Cerebellar cortex (tissue), 1 donor: ENCODE measurements at regions not wholly inside any gene's neighbourhood (a gene's known extent, or its start where the extent isn't known, plus 50 kb on each side); places are given as distances from the start of the nearest gene placed in this dataset.

Experiments used
- DNase-seq: peaks from one replicate; pipeline ENCODE4 v3.0.0-alpha.2; 2015; ENCODE audit warnings: low spot score

DNA sequence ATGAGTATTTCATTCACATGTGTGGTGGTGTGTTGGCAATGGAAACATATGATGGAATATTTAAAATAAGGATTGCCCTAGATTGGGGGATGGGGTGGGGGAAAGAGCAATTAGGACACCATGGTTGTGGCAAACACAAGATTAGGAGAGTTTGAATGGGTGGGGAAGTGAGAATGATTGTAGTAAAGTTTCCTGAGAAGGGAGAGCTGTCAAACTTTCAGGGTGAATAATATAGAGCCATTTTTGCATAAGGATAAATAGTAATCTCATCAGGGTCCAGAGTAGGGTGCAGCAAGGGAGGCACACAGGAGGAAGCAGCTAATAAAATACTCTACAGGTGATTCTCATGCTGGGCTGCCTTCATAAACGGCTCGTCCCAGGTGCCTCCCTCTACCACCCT, 294.9 kb upstream of the MARCKS start:
- DNase-seq: no peak

DNA sequence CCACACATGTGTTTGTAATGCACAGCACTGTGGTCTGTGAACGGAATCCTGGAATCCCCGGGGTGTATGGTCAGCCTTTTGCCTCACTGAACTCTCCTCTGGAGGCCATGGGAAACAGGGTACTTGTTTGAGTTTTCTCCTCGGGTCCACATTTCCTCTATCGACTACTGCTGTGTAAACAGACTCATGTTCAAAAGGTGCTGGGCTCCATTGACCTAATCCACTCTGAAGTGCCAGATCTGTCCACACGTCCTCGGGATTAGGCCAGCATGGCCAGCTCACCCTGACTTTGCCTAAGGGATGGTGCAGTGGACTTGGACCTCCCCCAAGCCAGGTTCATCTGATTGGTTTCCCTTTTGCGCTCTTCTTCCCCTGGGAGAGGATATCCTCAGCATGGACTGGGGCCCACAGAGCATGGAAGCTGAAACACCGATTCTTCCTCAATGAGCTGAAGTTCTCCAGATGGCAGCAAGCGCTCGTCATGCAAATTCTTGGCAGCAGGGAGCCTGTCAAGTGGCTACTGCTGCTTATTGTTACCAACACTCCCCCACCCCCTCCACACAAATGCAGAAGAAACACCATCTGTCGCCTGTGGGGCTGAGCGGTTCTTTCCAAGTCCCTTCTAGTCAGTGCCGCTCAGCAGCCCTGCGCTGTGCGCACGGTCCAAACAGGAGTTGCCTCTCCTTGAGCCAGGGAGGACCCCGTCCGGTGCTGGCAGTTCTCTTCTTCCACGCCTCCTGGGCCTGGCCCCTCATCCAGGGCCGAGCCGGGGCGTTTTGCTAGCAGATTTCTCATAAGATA, 292.6 kb upstream of the MARCKS start:
- peak; percentile 99 for DNase-seq

DNA sequence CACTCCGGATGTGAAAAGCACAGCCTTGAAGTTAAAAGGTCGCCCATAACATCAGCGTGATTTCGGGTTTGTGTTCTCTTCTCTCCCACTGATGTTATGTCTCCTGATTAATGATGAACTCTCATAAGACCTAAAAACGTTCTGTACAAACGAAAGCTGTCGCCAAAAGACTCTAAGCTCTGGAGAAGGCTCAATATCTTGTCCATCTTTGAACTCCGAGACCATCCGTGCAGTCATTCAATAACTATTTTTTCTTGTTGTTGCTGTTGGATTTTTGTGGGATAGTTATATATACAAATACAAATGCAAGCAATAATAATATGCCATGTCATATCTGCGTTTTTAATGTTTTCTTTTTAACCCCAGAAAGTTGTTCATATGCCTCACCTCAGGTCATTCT, 291.8 kb upstream of the MARCKS start:
- no peak for DNase-seq

DNA sequence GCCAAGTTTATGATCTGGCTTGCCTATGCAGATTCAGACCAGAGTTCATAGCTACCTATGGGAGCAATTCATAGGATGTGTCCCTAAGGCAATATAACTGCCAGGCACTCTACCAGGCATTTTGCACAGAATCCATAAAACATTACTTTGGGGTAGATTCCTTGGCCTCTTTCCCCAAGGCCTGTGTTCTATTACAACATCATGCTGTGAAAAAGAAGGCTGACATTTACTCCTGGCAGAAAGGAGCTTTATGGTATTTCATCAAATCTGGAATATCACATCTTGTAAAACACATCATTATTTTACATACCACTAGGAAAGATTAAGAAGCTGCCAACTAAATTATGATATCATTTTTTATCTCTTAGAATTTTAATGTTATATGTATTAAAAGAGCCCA, 287.0 kb upstream of the MARCKS start:
- peak; percentile 33 for DNase-seq

DNA sequence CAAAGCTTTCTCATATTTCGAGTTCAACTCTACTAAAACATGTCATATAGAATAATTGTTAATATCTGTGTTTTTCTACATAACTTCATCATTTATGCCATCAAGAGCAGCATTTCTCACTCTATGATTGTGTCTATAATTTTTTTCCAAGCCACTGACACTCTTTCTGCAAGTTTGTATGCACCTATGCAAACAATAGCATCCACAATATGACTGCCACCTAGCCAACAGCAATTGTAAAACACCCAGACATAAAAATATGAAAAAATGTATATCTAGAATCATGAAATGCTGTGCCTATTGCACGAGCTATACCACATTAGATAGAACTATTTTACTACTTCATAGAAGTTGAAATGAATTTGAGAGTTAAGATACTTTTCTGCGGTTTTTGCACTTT, 286.5 kb upstream of the MARCKS start:
- no peak for DNase-seq

DNA sequence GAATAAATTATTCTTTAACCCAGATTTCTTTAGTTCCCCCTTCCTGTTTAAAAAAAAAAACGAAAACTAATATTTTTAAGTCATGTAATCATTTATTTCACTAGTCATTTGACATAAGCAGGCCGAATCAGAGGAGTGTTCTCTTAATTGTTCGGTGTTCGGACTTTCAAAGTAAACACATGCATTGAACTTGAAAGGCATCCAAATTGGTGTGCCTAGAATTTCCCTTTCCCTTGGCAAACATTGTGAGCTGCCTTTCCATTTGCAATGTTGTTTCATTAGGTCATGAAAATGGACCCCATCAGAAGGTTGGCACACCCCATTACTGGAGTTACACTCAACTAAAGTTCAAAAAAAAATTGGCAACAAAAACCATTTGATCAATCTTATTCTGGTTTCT, 283.0 kb upstream of the MARCKS start:
- DNase-seq: no peak

DNA sequence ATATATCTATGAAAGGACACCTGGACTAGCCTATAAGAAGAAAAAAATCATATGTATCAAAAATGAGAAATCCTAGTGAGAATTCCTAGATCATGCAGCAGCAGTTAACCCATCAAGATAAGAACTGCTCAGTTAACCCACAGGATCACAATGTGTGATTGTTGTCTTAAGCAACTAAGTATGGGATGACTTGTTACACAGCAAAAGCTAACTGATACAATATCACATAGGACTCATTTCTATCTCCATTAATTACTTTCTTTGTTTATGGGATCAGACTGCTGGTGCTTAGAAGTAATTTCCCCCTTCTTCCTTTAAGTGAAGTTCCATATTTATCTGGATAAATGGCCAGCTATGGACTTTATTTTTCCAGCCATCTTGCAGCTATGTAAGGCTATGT, 280.8 kb upstream of the MARCKS start:
- no peak for DNase-seq

DNA sequence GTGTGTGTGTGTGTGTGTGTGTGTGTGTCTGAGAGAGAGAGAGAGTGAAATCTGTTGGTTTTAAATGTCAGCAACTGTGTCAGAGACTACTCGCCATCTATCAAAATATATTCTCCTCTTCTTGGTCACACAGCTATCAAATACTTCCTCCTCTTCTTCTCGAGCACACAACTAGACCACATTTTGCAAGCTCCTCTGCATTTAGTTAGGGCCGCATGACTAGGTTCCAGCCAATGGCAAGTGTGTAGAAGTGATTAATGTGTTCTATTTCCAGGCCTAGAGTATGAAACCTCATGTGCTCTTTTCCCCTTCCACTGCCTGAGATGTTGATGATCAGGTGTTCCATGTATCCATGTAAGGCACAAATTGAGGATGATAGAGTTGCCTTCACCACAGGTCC, 278.5 kb upstream of the MARCKS start:
- no peak for DNase-seq

DNA sequence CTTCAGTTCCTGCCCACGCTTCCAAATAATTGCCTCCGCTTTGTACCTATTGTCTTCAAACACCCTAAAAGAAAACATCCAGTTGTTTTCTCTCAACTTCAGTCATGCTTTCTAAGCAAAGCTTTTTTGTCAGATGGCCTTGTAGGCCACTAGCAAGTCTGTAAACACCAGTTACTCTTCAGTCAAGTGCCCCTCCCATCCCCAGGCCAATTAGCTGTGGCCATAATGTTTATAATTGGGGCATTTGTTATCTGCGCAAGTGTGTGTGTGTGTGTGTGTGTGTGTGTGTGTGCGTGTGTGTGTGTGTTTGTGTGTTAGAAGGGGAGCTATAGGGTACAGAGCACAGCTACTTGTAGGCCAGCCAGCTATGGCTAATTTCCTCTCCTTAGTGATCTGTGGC, 272.4 kb upstream of the MARCKS start:
- DNase-seq: no peak

DNA sequence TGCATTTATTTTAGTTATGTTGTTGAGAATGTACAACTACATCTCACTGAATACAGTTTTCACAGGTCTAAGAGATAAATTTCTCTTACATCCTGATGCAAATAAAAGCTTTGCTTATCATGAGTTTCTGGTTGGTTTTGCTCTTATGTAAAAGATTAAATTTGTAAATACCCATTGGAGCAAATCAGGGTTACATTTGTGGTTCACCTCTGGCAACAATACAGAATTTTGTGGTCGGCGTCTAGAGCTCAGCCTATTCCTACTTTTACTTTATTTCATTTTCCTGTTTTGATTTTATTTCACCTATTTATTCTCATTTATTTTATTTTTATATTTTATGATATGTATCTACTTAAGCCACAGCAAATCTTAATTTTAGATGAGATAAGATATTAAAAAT, 271.9 kb upstream of the MARCKS start:
- no peak for DNase-seq

DNA sequence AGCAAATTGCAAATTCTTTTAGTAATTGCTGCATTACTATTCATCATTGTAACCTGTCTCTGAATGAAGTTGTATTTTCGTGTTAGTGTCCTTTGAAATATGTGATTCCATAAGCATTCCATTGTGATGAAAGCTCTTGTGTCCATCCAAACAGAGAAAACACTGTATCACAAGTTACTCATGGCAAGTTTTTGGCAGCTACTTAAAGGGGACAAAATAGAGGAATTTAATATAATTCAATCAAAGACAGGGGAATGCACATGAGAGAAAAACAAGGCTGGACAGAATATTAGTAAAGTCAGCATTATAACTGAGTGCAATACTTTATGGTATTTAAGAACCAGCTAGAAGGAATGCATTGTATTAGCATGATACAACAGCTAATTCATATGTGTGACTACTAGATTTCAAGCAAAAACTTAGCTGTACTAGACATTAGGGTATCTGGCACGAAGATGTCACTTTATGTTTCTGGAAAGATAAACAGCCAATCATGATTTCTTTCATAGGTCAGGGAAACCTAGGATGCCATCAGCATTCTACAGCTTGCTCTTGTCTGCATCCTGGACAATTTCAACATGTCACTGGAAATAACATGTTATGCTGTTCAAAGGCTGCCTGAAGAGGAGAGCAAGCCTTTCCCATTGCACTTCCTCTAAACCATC, 270.6 kb upstream of the MARCKS start:
- no peak for DNase-seq

DNA sequence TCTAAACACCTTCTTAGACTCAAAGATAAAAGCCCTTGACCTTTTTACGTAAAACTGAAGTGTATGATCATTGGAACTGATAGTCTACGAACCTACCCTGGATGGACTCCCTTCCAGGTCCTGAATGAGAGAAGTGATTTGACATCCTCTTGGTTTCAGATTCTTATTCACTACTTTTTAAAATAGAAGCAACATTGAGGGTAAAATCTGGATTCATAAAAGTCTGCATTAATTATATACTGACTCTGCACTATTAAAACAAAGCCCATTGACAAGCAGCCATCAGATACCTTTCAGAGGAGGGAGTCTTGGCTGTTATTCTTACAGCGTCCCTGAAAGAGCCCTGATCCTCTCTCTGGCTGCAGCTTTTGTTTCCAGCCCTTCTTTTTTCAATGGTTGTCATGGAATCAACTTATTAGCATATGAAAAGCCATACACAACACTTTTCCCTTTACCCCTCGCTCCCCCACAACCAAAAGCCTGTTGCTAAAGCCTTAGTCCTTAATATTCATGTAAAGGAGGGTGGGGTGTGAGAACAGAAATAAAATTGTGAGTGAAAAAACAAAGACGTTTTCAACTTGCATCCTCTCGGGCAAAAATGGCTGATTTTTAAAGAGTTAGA, 270.0 kb upstream of the MARCKS start:
- peak; percentile 21 for DNase-seq

DNA sequence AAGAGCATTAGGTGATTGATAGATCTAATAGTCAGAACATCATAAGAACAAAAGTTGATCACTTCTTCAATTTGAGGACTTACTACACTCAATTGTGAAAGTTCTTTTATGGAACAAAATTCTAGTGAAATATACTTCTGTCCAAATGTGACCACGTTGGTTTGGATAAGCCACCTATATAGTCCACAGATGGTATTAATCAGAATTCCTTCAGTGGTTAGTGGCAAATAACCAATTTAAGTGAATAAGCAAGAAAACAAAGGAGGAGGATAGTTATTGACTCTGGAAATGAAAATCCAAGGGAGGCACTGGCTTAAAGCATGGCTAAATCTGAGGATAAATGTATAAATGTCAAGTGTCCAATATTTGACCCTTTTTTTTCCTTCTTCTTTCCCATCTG, 268.5 kb upstream of the MARCKS start:
- DNase-seq: no peak

DNA sequence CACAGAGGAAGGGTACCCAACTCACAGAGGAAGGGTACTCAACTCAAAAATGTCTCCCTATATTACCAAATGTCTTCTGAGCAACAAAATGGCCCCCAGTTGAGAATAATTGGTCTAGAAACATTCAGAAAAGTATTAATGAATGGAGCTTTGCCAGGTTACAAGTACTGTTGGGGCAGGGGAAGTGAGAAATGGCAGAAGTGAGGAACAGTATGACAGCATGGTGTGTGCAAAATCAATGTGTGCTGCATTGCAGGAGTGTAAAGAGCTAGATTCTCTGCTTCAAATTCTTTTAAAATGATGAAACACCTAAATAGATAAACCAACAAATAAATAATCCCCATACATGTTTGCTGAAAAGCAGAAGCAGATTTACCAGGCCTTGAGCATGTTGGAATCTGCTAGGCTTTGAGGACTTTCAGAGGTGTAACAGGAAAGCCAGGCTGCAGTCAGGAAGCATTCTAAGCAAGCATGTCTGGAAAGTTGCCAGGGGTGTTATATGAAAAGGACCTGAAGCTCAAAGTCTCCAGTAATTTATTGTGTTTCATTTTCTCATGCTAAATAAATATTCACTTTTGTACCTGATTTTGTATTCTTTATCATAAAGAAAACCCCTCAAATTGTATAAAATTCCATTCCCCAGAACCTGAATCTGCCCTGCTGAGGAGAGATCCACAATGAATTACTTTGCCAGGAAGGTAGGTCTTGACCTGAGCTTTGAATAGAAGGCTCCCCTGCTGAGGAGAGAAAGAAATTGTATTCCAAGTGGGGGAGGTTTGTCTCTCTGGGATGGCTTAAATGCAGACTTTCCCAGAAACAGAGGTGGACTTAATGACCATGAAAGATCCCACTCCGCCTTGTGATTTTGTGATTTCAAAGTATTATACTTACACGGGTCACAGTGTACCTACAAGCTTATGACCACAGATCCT, 265.0 kb upstream of the MARCKS start:
- peak; percentile 56 for DNase-seq

DNA sequence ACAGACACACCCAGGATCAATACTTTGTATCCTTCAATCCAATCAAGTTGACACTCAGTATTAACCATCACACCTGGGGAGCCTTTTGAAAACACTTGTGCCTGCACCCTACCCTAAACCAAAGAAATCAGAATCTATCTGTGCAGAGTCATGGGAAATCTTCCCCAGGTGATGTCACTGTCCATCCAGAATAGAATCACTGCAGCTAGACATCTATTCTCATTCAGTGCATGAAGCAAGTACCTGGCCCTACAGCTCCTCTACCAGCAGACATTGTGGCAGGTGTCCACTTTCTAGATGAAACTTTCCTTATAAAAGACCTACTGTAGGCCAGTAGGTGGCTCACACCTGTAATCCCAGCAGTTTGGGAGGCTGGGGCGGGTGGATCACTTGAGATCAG, 262.4 kb upstream of the MARCKS start:
- no peak for DNase-seq

DNA sequence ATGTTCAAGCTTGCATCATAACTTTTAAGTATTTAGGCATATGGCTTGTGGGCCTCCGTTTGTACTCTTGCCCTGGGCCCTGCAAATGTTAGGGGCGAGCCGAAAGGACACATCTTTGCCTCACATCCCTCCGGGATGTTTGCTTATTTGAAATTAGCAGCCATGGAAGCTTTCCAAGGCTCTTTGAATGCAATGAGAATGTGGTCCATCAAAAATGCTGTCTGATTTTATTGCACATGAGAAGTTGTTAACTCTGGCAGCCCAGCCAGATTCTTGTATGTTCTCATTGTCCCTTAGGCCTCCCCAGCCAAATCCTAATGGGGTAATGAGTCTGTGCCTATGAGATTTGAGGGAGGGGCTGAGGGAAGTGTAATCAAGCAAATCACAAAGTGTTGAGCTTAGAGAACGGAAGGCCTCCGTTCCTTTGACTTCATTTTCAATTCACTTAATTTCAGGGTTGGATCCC, 261.2 kb upstream of the MARCKS start:
- DNase-seq: no peak

DNA sequence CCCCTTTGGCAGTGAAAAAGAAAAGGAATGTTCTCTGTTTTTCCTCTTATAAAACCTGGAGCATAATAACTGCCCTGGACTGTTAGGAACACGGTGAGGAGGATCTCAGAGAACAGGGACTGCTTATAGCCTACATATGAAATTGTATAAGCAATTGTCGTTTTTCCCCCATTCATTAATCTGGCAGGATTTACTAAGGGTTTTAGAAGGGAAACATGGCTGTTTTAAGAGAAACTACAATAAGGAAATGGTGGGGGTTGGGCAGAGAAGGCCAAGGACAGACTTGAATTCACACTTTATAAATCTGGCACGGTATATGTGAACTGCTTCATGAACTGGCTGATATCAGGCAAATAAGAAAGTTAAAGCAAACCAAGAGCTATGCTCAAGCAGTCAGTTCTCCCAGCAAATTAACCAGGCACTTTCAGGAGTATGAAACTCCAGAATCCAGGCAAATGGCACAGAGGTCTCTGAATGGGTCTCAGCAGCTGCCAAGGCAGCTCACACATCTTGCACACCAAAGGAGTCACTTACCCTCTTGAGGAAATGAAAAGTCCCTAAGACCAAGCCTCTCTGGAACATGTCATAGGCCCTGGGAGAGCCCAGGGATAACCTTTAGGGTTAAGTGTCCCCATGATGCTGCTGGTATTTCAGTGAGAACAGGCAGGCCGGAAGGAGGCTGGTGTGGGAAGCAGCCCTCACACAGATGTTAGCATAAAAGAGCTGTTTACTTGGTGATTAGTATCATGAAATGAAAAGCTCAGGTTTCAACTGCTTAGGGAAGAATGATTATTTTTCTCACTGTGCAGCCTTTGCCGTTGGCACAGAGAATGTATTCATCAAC, 260.5 kb upstream of the MARCKS start:
- no peak for DNase-seq

DNA sequence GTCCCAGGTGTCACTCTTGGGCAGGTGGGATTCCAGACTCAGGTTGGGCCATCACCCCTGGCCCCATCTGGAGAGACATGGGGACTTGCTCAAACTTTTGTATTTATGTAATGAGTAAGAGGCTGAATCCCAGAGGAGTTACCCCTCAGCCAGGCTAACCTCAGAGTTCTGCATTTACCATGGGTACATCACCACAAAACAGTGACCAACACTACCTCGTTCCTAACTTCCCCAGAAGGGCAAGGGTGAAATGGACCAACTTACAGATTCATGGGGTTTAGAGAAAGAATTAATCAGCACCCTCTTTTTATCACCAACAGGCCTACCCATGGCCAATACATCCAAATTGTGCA, 259.9 kb upstream of the MARCKS start:
- no peak for DNase-seq

DNA sequence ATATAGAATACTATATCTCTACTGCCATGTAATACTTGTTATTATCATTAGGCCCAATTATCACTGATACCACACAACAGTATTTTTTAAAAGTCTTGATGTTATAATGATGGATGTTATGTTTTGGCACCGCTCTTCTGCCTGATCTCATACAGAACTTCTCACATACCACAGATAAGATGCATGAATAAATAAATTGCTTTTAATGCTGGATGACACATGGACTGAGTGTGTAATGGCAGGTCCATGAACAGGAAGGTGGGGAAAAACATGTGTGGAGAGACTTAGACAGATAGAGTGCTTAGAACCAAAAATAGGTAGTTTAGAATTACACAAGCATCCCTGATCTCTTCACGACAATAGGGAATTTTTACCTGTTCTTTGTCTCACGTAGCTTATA, 258.4 kb upstream of the MARCKS start:
- DNase-seq: no peak

DNA sequence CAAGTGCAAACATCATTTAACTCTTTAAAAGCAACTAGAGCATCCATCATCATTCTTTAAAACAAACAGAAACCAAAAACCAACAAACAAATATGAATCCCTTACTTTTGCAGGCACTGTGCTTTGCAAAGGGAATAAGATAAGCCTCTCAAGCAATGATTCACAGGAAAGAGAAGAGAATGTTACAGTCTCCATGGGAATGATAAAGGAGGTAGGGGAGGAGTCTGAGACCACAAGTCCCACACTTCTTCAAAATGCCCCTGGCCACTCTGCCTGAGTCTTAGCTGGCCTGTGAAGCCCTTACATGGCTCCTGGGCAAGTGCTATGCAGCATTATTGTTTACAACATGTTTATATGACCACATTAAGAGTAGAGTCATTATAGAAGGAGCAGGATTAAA, 257.7 kb upstream of the MARCKS start:
- DNase-seq: no peak
